Loucy (cell line): ENCODE measurements at regions not wholly inside any gene's neighbourhood (a gene's known extent, or its start where the extent isn't known, plus 50 kb on each side); places are given as distances from the start of the nearest gene placed in this dataset.

Source experiments
- H2AFZ ChIP-seq: fragments of 200-600 bp; sonication (generic); 2 replicates; pipeline ENCODE4 v1.6.0; 2016; ENCODE audit warnings: antibody characterized with exemption, mild to moderate bottlenecking, low read length, moderate library complexity
- H3F3A ChIP-seq: fragments of 200-600 bp; 2 replicates; pipeline ENCODE4 v1.6.0; 2016; ENCODE audit warnings: antibody characterized with exemption, low read depth, mild to moderate bottlenecking
- H3K27me3 ChIP-seq: fragments of 200-600 bp; sonication (generic); 2 replicates; pipeline ENCODE4 v1.6.1; 2014; ENCODE audit warnings: low read length, mild to moderate bottlenecking; ENCODE audit not compliant: insufficient read depth, poor library complexity, severe bottlenecking
- H3K36me3 ChIP-seq: fragments of 200-600 bp; sonication (generic); 2 replicates; pipeline ENCODE4 v1.6.1; 2016; ENCODE audit warnings: low read length; ENCODE audit not compliant: insufficient read depth
- H3K4me1 ChIP-seq: fragments of 200-600 bp; sonication (generic); 2 replicates; pipeline ENCODE4 v1.5.1; 2014; ENCODE audit warnings: low read length, mild to moderate bottlenecking; ENCODE audit not compliant: insufficient read depth, poor library complexity, severe bottlenecking
- H3K4me2 ChIP-seq: fragments of 200-600 bp; sonication (generic); 2 replicates; pipeline ENCODE4 v1.6.0; 2014; ENCODE audit warnings: antibody characterized with exemption, low read length, low read depth, mild to moderate bottlenecking; ENCODE audit not compliant: poor library complexity, severe bottlenecking
- H3K4me3 ChIP-seq: fragments of 200-600 bp; sonication (generic); 2 replicates; pipeline ENCODE4 v1.5.1; 2014; ENCODE audit warnings: low read length, mild to moderate bottlenecking, mixed read lengths; ENCODE audit not compliant: poor library complexity, severe bottlenecking
- H3K79me2 ChIP-seq: fragments of 200-600 bp; sonication (generic); 2 replicates; pipeline ENCODE4 v1.6.1; 2014; ENCODE audit warnings: low read length; ENCODE audit not compliant: insufficient read depth
- H3K9ac ChIP-seq: fragments of 200-600 bp; sonication (generic); 2 replicates; pipeline ENCODE4 v1.6.0; 2014; ENCODE audit warnings: mild to moderate bottlenecking, low read depth, low read length, moderate library complexity; ENCODE audit not compliant: poor library complexity, severe bottlenecking
- H3K9me2 ChIP-seq: fragments of 200-600 bp; sonication (generic); replicated peaks from 2 replicates; pipeline ENCODE4 v1.6.1; 2016; ENCODE audit warnings: low read depth, low read length, mixed read lengths
- H3K9me3 ChIP-seq: fragments of 200-600 bp; sonication (generic); 2 replicates; pipeline ENCODE4 v1.6.1; 2014; ENCODE audit warnings: mild to moderate bottlenecking, antibody characterized with exemption, low read length, low read depth; ENCODE audit not compliant: insufficient read depth
- H4K20me1 ChIP-seq: fragments of 200-600 bp; sonication (generic); 2 replicates; pipeline ENCODE4 v1.6.0; 2014; ENCODE audit warnings: antibody characterized with exemption, low read length, mild to moderate bottlenecking; ENCODE audit not compliant: insufficient read depth, poor library complexity, severe bottlenecking
- CTCF ChIP-seq: fragments of 200-600 bp; sonication (generic); conservative IDR thresholded peaks from 2 replicates; pipeline ENCODE4 v1.5.1; 2014; ENCODE audit warnings: mild to moderate bottlenecking, antibody characterized with exemption, low read length
- EZH2phosphoT487 ChIP-seq: fragments of 200-600 bp; IDR thresholded peaks from 2 replicates; pipeline ENCODE4 v1.6.1; 2018; ENCODE audit warnings: antibody characterized with exemption, mild to moderate bottlenecking, moderate library complexity, borderline replicate concordance

- TF ChIP-seq EZH2phosphoT487 (no peak), CTCF (no peak)
- H2AFZ ChIP-seq, result no peak overlapping the region
- H3F3A ChIP-seq, result no peaks in the 10 kb centered on the region
- H3K36me3 ChIP-seq, result no peaks in the 10 kb centered on the region
- H3K4me2 ChIP-seq, result no peak overlapping the region
- no peak overlapping the region for H3K4me3 ChIP-seq
- no peaks in the 10 kb centered on the region for H3K4me1 ChIP-seq
- H3K79me2 ChIP-seq, result no peaks in the 10 kb centered on the region
- H3K9me3 ChIP-seq, result no peaks in the 10 kb centered on the region
- no peaks in the 10 kb centered on the region for H3K27me3 ChIP-seq
- no peak overlapping the region for H3K9ac ChIP-seq
- no peaks in the 10 kb centered on the region for H4K20me1 ChIP-seq
- no peaks in the 10 kb centered on the region for H3K9me2 ChIP-seq
Observed at GRCh38 chr6:40671001-40671693, 84.0 kb upstream of the LRFN2 start.

- no peak overlapping the region for H3K9ac ChIP-seq
- no peak overlapping the region for H3K4me2 ChIP-seq
- no peaks in the 10 kb centered on the region for H3F3A ChIP-seq
- no peak overlapping the region for H2AFZ ChIP-seq
- H3K4me1 ChIP-seq, result no peaks in the 10 kb centered on the region
- TF ChIP-seq EZH2phosphoT487, result no peak
- TF ChIP-seq CTCF, result no peak
- H3K4me3 ChIP-seq, result no peak overlapping the region
- peaks cover 9% of the 10 kb centered on the region; the same call in 1 of the 2 replicates for H3K9me3 ChIP-seq
- H3K27me3 ChIP-seq, result no peaks in the 10 kb centered on the region
- H3K79me2 ChIP-seq, result no peaks in the 10 kb centered on the region
- H4K20me1 ChIP-seq, result no peaks in the 10 kb centered on the region
- no peaks in the 10 kb centered on the region for H3K9me2 ChIP-seq
- H3K36me3 ChIP-seq, result no peaks in the 10 kb centered on the region
Observed at GRCh38 chr6:40669343-40669742, 82.2 kb upstream of the LRFN2 start.

GRCh38 chr6:40668203-40668602 lies 81.0 kb upstream of the LRFN2 start:
- H3K79me2 ChIP-seq, result no peaks in the 10 kb centered on the region
- H3K9me3 ChIP-seq, result peaks cover 9% of the 10 kb centered on the region; the same call in 1 of the 2 replicates
- no peaks in the 10 kb centered on the region for H3F3A ChIP-seq
- H3K27me3 ChIP-seq, result no peaks in the 10 kb centered on the region
- H3K9ac ChIP-seq, result no peak overlapping the region
- H2AFZ ChIP-seq, result no peak overlapping the region
- no peak overlapping the region for H3K4me3 ChIP-seq
- TF ChIP-seq EZH2phosphoT487, result no peak
- TF ChIP-seq CTCF, result no peak
- H3K4me2 ChIP-seq, result no peak overlapping the region
- no peaks in the 10 kb centered on the region for H3K36me3 ChIP-seq
- no peaks in the 10 kb centered on the region for H3K9me2 ChIP-seq
- H3K4me1 ChIP-seq, result no peaks in the 10 kb centered on the region
- H4K20me1 ChIP-seq, result no peaks in the 10 kb centered on the region
